Skin of body (tissue), 1 donor: ENCODE measurements at regions not wholly inside any gene's neighbourhood (a gene's known extent, or its start where the extent isn't known, plus 50 kb on each side); places are given as distances from the start of the nearest gene placed in this dataset.

Experiments
- DNase-seq: peaks from one replicate; lab custom pipeline; 2025; lab: John Stamatoyannopoulos, UW

DNA sequence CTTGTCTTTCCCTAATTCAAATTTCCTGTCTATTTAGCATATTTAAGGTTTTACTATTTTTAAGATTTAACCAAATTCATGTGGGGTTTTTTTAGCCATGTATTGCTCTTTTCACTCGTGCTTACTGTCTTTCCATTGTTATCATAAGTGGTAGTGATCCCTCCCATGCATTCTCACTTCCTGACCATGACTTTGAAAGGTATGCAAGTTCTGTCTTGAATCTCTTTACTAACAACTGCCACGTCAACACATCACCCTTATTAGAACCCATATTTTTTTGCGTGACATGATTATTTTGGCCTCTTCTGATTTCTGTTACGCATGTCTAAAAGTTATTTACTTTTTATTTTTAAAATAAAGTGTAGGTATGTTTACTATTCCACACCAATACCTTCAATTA, 94.7 kb upstream of the CDH6 start:
- DNase-seq = no peak

DNA sequence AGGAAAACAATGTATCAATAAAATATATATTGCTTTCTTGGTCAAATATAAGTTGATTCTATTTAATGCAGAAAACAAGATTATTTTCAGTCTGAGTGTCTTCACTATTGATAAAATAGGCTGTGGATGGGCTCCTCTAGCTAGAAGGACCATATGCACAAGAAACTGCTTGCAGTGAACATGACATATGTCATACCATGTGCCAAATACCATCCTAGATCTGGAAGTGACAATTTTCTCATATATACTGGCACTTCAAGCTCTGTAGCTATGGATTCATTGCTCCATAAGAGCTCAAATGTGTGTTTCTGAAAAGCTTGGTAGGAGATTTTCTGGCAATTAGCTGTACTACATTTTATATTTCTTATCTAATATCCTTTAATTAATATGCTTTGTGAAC, 95.6 kb upstream of the CDH6 start:
- no peak for DNase-seq

DNA sequence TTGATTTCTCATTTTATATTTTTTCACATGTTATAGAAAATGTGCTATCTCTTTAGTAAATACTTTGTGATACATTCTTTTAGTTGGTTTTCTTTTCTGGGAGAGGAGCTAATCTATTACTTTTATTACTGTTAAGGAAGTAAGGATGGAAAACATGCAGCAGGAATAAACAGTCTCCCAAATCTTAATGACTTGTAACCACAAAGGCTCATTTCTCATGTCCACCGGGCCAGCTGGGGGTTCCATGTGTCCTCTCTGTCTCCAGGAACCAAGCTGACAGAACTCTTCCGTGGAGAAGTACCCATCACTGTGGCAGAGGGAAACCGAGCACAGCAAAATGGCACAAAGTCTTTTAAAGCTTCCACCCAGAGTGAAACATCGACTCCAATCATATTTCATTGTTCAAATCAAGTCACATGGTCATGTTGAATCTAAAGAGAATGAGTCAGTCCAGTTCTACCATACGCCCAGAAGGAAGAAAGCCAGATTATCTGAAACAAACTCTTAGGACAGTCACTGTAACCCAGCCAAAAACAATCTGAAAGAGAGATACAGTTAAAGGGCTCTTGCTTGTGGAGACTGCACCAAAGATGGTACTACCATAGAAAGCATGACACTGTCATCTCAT, 97.1 kb upstream of the CDH6 start:
- no peak for DNase-seq

DNA sequence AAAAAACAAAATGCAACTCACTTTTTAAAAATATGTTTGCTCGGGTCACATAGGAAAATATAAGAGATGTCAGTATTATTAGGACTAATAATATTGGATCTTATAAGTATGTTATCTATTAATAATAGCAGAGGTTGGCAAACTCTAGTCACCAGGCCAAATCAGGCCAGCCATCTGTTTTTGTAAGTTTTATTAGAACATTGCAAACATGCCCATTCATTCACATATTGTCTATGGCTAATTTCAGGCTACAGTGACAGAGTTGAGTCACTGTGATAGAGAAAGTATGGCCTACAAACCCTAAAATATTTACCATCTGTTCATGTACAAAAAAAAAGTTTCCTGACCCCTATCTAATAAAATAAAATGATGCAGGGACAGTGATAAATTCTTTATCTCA, 97.7 kb upstream of the CDH6 start:
- DNase-seq = no peak

DNA sequence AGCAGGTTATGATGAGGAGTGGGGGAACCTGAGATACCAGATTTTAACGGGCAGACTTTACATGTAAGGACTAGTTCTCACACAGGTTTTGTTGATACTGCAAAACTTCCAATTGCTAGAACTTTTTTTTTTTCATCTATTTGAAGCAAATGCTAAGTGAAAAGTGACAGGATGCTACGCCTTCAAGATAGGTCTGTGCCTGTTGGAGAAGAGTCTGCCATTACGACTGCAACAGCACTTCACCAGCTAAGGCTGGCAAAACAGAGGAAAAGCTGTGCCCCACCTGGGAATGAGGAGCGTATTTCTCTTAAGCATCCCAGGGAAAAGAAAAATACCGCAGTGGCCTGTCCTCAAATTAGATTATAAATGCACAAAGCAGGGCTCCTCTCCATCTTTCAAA, 102.0 kb upstream of the CDH6 start:
- no peak for DNase-seq

DNA sequence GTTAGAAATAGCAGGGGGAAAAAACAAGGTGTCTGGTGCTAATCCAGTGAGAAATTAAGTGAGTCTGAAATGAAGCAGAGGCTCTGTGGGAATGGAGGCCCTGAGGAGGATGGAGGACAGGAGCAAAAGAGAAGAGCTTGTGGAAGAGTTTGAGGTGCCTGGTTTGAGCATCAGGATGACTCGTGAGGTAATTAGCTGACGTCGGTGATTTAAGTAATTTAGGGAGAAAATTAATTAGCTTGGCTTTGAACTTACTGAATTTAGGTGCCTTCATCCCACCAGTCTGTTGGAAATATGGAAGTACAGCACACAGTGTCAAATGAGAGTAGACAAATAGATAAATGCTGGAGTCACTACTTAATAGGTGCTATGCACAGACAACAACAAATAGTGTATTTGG, 103.0 kb upstream of the CDH6 start:
- DNase-seq = no peak

DNA sequence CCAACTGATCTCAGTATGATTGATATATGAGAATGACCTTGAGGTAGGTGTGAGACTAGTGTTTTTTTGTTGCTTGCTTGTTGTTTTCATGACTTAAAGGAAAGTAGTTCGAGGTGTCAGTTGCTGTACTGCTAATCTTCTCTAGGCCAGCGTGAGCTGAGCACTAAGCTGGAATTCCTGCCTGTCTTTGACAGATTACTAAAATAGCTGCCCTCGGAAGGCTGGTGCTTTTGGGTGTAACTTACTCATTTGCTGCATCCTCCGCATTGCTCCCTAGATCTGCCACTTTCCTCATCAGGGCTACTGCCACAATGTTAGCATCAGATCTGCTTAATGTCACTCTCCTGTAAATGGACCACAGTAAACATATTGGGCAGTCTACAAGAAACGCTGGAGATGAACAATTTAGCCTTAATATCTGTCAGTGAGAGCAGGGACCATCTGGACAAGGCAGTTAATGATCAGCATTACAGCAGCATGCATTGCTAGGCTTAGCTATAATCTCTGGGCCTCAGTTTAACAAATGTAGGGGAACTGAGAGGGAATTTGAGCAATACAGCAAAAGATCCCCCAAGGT, 106.6 kb upstream of the CDH6 start:
- no peak for DNase-seq

DNA sequence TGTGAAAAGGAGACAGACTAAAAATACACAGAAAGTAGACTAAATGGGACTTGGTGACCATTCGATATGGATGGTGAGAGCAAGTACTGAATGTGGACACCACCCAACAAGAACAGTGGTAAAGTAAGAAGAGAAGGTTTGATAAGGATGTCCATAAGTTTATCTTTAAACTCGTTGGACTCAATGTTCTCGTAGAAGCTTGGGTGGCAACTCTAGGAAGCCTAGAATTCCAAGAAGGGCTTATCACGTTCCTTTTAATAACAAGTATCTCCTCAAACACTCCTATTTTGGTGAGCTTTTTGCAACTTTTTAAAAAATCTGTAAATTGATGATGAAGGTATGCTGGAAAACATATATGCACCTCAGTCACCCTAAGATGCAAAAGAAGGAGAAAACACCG, 108.6 kb upstream of the CDH6 start:
- DNase-seq = no peak

DNA sequence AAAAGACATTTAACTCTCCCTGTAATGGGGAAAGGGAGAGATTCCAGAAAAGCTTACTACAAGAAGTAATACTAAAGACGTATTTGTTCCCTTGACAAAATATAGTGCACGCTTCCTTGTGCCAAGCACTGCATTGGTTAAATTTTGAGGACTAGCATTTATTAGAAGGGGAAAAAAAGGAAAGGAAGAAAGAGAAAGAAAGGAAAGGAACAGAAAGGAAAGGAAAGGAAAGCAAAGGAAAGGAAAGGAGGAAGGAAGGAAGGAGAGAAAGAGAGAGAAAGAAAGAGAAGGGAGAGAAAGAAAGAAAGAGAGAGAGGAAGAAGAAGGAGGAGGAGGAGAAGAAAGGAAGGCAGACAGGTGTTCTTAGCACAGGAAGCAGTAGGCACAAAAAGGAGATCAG, 110.1 kb upstream of the CDH6 start:
- DNase-seq = no peak

DNA sequence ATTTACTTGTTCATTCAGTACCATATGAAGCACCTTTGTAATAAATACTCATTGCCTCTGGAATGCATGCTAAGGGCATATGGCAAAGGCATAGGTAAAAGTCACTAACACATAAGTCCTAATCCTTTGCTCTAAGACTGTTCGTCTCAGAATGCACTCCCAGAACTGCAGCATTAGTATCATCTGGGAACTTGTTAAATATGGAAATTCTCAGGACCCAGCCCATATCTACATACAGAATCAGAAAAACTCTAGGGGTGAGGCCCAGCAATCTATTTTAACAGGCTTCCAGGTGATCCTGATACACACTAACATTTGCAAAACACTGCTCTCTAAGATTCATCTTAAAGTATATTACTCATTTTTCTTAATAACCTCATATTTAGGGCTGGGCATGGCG, 113.8 kb upstream of the CDH6 start:
- no peak for DNase-seq

DNA sequence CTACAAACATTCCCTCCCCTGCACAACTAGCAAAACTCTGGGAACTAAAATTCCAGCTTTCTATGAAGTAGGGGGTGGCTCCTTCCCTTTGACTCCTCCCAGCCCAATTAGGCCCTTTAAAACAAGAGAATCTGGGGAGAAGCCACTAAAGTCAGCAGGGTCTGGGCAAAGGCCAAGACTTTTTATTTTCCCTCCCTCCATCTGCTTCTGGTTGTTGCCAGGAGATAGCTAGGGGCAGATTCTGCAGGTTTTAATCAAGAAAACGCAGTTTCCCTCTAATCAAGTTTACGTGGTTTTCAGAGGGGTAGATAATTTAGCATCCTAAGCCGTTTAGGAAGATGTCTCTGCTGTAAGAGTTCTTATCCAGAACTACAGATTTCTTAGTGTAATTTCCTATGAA, 114.5 kb upstream of the CDH6 start:
- peak; percentile 11 for DNase-seq

DNA sequence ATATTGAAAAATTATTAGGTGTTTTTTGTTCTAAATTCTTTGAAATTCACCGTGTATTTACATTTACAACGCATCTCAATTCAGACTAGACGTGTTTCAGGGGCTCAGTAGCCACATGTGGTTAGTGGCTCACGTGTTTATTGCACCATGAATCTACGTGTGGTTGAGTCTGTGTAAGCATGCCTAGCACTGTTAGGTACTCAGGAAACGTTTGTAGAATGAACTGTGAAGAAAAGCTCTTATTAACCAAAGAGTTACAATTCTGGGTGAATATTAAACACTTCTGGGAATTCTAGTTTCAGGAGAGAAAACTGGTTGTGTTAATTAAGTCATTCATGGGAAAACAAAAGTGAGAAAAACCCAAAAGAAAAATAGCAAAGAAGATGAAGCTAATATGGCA, 117.5 kb upstream of the CDH6 start:
- DNase-seq = no peak

DNA sequence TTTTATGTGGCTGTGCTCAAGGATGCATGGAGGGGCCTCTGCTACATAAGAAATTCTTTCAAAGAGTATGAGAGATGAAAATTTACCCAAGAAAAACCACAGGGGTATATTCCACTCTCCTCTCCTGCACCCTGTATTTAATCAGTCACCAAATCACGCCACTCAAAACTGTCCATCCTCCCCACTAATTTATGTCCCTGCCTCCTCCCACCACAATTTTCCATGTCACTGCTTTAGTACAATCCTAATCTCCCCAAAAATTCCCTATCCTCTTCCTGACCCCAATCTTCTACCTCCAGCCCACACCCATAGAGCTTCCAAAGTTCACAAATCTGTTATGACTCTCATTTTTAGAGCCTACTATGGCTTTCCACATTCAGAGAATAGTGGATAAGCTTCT, 125.2 kb upstream of the CDH6 start:
- no peak for DNase-seq

DNA sequence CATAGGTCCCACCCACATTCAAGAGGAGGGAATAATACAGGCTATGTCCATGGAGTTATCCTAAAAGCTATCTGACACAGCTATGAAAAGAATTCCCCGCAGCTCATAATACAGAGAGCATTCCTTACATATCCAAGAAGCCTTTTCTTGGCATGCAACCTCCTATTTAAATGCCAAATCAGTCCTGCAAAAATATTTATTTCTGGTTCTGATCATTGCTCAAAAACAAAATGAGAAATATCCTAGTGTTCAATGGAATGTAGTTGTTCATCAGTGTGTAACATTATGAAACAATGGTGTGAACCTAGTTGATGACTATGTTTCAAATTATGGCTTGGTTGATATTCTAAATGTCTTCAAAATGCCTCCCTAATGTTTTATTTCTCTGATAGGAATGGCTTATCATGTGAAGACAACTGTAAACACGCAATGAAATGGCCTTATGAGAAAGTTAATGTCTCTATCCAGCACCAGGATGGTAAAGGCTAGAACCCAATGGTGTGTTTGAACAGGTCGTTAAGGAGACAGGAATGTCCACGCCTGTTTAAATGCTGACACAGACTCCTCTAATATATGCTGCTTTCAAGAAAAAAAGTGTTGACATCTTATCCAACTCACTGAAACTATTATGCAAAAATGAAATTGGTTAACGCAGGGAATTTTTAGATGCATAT, 126.7 kb upstream of the CDH6 start:
- DNase-seq = no peak

DNA sequence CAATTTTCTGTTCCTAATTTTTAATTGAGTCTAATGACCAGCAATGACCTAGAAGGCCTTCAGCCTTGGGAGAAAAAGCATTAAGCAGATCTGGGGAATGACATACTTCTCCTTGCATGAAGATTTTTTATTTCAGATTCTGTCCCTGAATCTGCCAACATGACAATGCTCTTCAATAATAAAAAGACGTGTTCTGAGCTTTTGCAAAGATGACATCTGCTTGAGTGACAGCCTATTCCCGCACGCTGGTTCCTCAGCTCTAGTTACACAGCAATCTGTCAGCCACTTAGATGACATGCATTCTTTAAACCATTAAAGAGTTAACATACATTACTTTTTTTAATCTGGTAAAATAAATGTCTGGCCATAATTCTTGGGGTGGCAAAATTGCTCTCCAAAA, 129.3 kb upstream of the CDH6 start:
- no peak for DNase-seq

DNA sequence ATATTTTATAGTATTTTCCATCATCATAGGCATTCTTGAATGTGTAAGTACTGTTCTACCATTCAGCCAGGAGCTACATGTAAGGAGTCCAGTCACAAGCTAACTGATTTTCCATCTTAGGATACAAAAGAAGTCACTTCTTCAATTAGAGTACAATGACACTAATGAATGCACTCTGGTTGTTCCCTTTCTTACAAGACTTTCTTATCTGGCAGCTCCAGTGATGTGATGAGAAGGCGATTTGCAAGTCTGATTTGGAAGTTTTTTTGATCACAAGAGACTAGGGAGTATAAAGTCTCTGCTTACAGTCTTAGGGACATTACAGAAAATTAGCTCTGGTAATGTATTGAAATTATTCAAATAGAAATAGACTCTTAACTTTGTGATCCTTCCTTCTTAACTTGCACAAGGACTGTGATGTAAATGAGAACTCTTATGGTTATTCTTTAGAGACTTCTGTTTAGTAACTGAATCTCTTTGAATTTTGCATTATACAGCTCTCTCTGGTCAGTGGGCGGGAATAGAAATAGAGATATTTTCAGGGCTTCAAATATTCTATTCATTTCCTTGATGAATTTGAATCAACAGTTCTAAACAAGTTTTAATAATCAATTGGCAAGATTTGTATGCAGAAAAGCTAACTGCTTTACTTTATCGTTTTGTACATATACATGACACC, 130.4 kb upstream of the CDH6 start:
- no peak for DNase-seq

DNA sequence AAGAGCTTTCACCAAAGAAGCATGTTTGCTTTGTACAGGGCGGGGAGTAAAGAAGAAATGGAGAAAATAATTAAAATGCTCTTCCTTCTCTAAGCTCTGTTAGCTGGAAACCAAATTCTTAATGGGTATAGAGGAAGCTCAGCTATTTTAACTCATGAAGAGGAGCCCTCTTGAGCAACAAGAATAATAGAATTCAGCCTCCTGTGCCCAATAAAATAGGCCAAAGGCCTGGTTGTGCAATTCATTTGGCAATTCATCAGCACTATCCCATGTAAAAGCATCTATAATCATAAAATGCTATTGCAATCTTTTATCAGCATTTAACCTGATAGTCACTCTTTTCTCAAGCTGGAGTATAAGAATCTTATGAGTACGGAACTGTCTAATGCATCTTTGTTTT, 133.6 kb upstream of the CDH6 start:
- no peak for DNase-seq

DNA sequence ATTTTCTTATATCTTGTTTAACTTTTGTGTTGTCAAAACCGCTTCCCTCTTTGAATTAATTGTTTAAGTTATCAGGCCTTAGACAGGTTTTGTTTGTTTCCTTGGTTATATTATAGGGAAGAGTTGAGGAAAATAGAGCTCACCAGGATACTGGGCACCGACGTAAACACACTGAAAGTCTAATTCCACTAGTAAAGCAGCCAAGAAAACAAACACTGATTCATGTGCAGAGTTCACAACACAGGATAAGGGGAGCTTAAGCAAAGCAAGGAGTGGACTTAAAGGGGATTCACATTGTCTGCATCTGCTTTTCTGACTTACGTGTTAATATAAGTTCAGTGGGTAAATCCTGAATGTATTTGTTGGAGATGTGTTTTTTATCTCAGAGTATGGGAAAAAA, 139.0 kb upstream of the CDH6 start:
- DNase-seq = no peak

DNA sequence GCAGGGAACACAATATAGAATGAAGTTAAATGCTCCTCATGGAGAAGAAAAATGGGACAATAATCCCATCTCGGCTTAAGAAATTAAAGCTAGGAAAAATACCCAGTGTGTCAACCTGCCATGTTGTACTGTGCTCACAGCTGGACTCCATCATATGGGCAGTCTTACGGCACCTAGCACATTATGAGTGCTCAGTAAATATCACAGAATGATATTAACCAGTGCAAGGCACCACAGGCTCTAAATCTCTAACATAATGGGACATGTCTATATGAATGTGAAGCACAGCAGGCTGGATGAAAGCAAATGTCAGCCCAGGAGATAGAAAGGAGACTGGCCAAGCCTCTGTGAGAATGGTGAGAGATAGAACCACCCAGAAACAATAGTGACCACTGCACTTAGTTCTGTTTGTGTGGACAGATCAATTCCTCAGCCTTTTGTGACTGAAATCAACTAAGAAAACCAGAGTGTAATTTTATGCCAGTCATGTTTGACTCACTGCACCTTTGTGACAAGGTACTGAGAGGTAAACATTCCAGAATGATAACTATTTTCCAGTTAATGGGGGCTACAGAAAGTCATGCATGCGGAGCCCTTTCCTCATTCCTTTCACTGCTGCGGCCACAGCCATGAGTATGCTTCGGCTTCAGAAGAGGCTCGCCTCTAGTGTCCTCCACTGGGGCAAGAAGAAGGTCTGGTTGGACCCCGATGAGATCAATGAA, 140.4 kb upstream of the CDH6 start:
- DNase-seq = no peak

DNA sequence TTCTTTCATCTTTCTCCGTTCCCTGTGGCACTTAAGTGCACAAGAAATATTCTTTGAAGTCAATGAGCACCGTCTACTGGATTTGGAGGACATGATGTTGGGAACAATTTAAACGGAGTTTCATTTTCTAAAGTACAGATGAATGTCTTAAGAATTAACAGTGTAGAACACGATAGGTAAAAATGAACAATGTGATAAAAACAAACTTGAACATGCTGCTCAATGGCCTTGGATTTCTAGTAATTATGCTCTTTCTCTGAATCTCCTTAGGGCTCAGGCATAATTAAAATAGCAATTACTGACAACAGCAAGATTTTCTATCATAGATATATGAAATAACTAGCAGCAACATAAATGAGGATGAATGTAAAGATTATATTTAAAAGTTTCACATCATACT, 142.2 kb upstream of the CDH6 start:
- DNase-seq = no peak

DNA sequence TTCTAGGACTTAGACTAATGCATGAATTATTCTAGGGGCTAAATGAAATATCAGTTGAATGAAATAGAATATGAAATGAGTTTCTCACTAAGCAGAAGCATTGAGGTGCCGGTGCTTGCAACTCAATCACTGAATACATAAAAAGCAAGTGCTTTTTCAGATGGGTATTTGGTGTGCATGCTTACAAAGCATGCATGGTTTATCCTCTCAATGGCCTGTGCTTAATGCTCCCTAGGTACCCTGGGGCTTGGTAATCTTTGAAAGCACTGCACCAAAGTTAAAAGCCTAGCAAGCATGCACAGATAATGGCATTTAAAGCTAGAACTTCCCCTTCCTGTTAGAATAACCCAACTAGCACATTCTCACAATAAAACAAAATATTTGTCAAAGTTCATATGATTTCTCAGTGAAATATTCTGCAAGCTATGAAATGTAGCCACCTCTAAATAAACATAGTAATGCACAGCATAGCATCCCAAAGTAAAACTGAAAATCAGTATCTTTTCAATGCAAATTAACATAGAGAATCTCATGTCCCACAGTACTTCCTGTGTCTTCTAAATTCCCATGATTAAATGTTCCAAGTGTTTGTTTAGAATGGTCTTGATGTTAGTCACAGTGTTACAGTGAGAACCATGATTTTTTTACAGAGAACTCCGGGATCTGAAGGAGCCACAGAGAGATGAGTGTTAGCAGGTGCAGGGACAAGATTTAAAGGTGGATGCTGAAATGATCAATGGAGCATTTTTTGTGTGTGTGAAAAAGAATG, 143.4 kb upstream of the CDH6 start:
- DNase-seq = no peak
